ENCODE measurements at regions not wholly inside any gene's neighbourhood (a gene's known extent, or its start where the extent isn't known, plus 50 kb on each side); places are given as distances from the start of the nearest gene placed in this dataset.

DNA sequence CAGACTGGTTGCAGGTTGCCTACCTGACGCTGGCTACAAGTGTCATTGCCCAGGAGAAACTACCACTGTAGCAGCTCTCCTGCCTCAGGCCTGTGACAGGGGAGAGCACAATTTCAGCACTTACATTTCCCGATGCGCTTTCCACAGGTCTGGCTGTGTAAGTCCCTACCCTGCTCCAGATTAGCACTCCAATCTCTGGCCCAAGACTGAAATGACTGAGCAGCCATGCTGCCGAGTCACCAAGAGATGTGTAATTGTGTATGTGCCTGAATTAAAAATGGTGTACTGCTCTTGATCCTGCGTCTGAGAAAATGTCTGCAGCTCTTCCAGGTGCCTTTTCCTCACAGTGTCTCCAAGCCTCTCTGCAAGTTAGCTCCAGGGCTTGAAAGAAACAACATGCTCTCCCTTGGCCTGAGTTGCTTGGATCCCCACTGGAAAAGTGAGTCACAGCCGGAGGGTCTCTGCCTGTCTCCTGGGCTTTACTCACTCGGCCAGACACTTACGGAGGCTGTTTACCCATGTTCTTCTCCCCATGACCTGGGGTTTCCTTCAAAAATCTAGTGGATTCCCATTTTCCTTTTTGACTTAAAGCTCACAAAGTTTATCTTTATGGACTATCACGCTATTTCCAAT, 1001.7 kb upstream of the KCND2 start:
- no peaks in the 10 kb centered on the region for H3K9me3 ChIP-seq (ENCODE audit: insufficient read depth, low read length, severe bottlenecking)
- H3K4me1 ChIP-seq (ENCODE audit: insufficient read depth, low read length) = no peaks in the 10 kb centered on the region
- H3K4me2 ChIP-seq (ENCODE audit: insufficient read depth, low read length) = no peak overlapping the region
- DNase-seq (no peak), ATAC-seq (ENCODE audit: insufficient read depth, low read depth) (0 out of 3 replicates have a peak, but pooled peaks have one; percentile 22)
- H3K27ac ChIP-seq (ENCODE audit: low read length) = no peak overlapping the region
- no peak overlapping the region for H3K4me3 ChIP-seq (ENCODE audit: low read depth in 1 of 2, low read length in 2 of 2)
- no peak overlapping the region for H2AFZ ChIP-seq (ENCODE audit: low read depth, low read length)
- no peaks in the 10 kb centered on the region for H3K36me3 ChIP-seq (ENCODE audit: insufficient read depth, low read length)
- H4K20me1 ChIP-seq (ENCODE audit: insufficient read depth, low read length) = no peaks in the 10 kb centered on the region
- H3K79me2 ChIP-seq (ENCODE audit: insufficient read depth, low read length) = no peaks in the 10 kb centered on the region
- no peaks in the 10 kb centered on the region for H3K27me3 ChIP-seq (ENCODE audit: insufficient read depth, low read length, poor library complexity)
- TF ChIP-seq, protein P1, sequence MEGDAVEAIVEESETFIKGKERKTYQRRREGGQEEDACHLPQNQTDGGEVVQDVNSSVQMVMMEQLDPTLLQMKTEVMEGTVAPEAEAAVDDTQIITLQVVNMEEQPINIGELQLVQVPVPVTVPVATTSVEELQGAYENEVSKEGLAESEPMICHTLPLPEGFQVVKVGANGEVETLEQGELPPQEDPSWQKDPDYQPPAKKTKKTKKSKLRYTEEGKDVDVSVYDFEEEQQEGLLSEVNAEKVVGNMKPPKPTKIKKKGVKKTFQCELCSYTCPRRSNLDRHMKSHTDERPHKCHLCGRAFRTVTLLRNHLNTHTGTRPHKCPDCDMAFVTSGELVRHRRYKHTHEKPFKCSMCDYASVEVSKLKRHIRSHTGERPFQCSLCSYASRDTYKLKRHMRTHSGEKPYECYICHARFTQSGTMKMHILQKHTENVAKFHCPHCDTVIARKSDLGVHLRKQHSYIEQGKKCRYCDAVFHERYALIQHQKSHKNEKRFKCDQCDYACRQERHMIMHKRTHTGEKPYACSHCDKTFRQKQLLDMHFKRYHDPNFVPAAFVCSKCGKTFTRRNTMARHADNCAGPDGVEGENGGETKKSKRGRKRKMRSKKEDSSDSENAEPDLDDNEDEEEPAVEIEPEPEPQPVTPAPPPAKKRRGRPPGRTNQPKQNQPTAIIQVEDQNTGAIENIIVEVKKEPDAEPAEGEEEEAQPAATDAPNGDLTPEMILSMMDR (IDR thresholded peaks at IDR 0.05; ENCODE audit: borderline replicate concordance, extremely low read depth, low read length, poor library complexity, severe bottlenecking) = no peak
- no peak for TF ChIP-seq EZH2 (IDR thresholded peaks at IDR 0.05; ENCODE audit: borderline replicate concordance, low read depth, low read length, severe bottlenecking)
- H3K9ac ChIP-seq (ENCODE audit: low read depth, low read length) = no peak overlapping the region

DNA sequence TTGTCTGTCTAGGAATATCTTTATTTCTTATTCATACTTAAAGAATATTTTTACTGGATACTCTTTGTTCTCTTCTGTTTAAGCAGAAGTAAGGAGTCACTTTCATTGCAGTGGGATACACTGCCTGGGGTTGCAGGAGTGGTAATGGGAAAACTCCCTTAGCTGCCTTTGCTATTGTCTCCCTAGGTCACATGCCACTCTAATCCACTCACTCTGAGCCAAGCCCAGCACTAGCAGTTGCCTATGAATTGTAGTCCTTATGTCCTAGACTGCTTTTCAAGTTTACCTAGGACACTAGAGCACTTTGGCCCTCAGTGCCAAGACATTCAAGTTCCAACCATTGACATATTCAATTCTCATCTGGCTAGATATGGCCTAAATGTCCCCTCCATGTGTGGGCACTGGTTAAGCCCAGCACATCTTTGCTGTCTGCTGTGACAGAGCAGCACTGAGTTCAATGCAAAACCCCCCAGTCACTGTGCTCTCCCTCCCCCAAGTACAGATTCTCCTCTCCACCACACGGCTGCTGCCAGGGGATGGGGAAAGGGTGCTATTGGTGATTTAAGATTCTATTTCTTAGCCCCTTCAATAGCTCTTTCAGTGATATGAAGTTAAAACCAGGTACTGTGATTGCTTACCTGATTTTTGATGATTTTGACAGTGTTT, 991.7 kb upstream of the KCND2 start:
- ATAC-seq (ENCODE audit: insufficient read depth, low read depth) (no peak), DNase-seq (no peak)
- Histone ChIP-seq H2AFZ (ENCODE audit: low read depth, low read length) (no peak overlapping the region), H3K36me3 (ENCODE audit: insufficient read depth, low read length) (no peaks in the 10 kb centered on the region), H3K4me2 (ENCODE audit: insufficient read depth, low read length) (no peak overlapping the region), H3K4me1 (ENCODE audit: insufficient read depth, low read length) (no peaks in the 10 kb centered on the region), H4K20me1 (ENCODE audit: insufficient read depth, low read length) (no peaks in the 10 kb centered on the region), H3K4me3 (ENCODE audit: low read depth in 1 of 2, low read length in 2 of 2) (no peak overlapping the region), H3K9me3 (ENCODE audit: insufficient read depth, low read length, severe bottlenecking) (no peaks in the 10 kb centered on the region), H3K9ac (ENCODE audit: low read depth, low read length) (no peak overlapping the region), H3K27me3 (ENCODE audit: insufficient read depth, low read length, poor library complexity) (no peaks in the 10 kb centered on the region), H3K27ac (ENCODE audit: low read length) (no peak overlapping the region), H3K79me2 (ENCODE audit: insufficient read depth, low read length) (no peaks in the 10 kb centered on the region)
- no peak for TF ChIP-seq EZH2 (IDR thresholded peaks at IDR 0.05; ENCODE audit: borderline replicate concordance, low read depth, low read length, severe bottlenecking)
- TF ChIP-seq, protein P1 (IDR thresholded peaks at IDR 0.05; ENCODE audit: borderline replicate concordance, extremely low read depth, low read length, poor library complexity, severe bottlenecking) = no peak

DNA sequence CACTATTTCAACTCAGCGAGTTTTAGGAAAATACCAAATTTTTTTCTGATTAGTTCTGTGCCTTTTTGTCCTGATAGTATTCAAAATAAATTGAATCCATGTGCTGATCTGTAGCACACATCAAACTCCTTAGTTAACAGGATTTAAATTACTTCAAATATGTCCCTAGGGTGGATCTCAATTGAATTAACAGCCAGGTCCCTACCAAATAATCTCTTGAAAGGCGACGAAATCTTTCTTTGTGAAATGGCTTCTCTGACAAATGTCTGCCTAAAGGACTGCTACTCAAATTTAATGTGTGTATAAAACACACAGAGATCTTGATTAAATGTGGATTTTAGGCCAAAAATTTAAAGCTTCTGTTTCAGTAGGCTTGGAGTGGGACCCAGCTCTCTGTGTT, 989.6 kb upstream of the KCND2 start:
- H3K4me2 ChIP-seq (ENCODE audit: insufficient read depth, low read length) = no peak overlapping the region
- H3K4me1 ChIP-seq (ENCODE audit: insufficient read depth, low read length) = no peaks in the 10 kb centered on the region
- H3K9ac ChIP-seq (ENCODE audit: low read depth, low read length) = no peak overlapping the region
- no peak for ATAC-seq (ENCODE audit: insufficient read depth, low read depth)
- no peak overlapping the region for H3K27ac ChIP-seq (ENCODE audit: low read length)
- H3K9me3 ChIP-seq (ENCODE audit: insufficient read depth, low read length, severe bottlenecking) = no peaks in the 10 kb centered on the region
- H3K27me3 ChIP-seq (ENCODE audit: insufficient read depth, low read length, poor library complexity) = no peaks in the 10 kb centered on the region
- H4K20me1 ChIP-seq (ENCODE audit: insufficient read depth, low read length) = no peaks in the 10 kb centered on the region
- no peak overlapping the region for H2AFZ ChIP-seq (ENCODE audit: low read depth, low read length)
- no peak for TF ChIP-seq EZH2 (IDR thresholded peaks at IDR 0.05; ENCODE audit: borderline replicate concordance, low read depth, low read length, severe bottlenecking)
- TF ChIP-seq, protein P1 (IDR thresholded peaks at IDR 0.05; ENCODE audit: borderline replicate concordance, extremely low read depth, low read length, poor library complexity, severe bottlenecking) = no peak
- no peaks in the 10 kb centered on the region for H3K36me3 ChIP-seq (ENCODE audit: insufficient read depth, low read length)
- H3K79me2 ChIP-seq (ENCODE audit: insufficient read depth, low read length) = no peaks in the 10 kb centered on the region
- H3K4me3 ChIP-seq (ENCODE audit: low read depth in 1 of 2, low read length in 2 of 2) = no peak overlapping the region
- no peak for DNase-seq

All from DND-41 (cell line).